Endothelial cell of umbilical vein (primary cell): ENCODE measurements at regions not wholly inside any gene's neighbourhood (a gene's known extent, or its start where the extent isn't known, plus 50 kb on each side); places are given as distances from the start of the nearest gene placed in this dataset.

Experiments
- BruUV-seq: library from RNA; stranded (reverse); fragments of 400-500 nt; replicated peaks from 2 replicates; lab custom pipeline; 2021; lab: Mats Ljungman, UMichigan
- CTCF ChIA-PET: fragments of 300-600, 350-600 bp; sonication (Branson Sonifier 250); formaldehyde crosslinking; loops from one replicate; lab custom pipeline; 2021; ENCODE audit warnings: antibody characterized with exemption, inconsistent platforms; lab: Charles Lee
- POLR2A ChIA-PET: fragments of 300-600, 350-600 bp; sonication (Branson Sonifier 250); formaldehyde crosslinking; loops from one replicate; lab custom pipeline; 2021; ENCODE audit warnings: antibody characterized with exemption, inconsistent platforms; lab: Charles Lee
- DNase-seq: peaks from one replicate; pipeline ENCODE4 v3.0.0-alpha.2; 2011; ENCODE audit warnings: low read depth, low spot score
- FAIRE-seq: peaks from 2 replicates; lab custom pipeline; 2011; peaks lifted over from hg19 to GRCh38; lab: Jason Lieb, UNC
- H2AFZ ChIP-seq: 2 replicates; pipeline ENCODE4 v1.6.0; 2012; ENCODE audit warnings: low read depth, low read length, control low read depth, inconsistent platforms
- H3K27ac ChIP-seq: 2 replicates; pipeline ENCODE4 v1.5.1; 2011; ENCODE audit warnings: low read depth, mild to moderate bottlenecking, control low read depth, low read length, moderate library complexity; ENCODE audit not compliant: insufficient read depth
- H3K27me3 ChIP-seq, 2 experiments: 2 replicates each; pipeline versions ENCODE4 v1.6.0 to v1.6.1; 2011; ENCODE audit warnings: low read length in 2 of 2, mixed read lengths in 1 of 2; ENCODE audit not compliant: control insufficient read depth in 2 of 2, insufficient read depth in 2 of 2
- H3K36me3 ChIP-seq, 2 experiments: 2 replicates in 1 of 2; 3 replicates in 1 of 2; pipeline ENCODE4 v1.5.1; 2011; ENCODE audit warnings: low read length in 2 of 2, mild to moderate bottlenecking in 1 of 2, moderate library complexity in 1 of 2; ENCODE audit not compliant: control insufficient read depth in 2 of 2, insufficient read depth in 2 of 2; ENCODE audit errors: extremely low read depth in 1 of 2
- H3K4me1 ChIP-seq: 3 replicates; pipeline ENCODE4 v1.5.1; 2011; ENCODE audit warnings: mild to moderate bottlenecking, low read length; ENCODE audit not compliant: control insufficient read depth, insufficient read depth; ENCODE audit errors: extremely low read depth
- H3K4me2 ChIP-seq: 2 replicates; pipeline ENCODE4 v1.6.1; 2011; ENCODE audit warnings: low read length, control low read depth, mixed read lengths; ENCODE audit not compliant: insufficient read depth
- H3K4me3 ChIP-seq, 3 experiments: fragments of 200-600 bp in 1 of 3; sonication (generic), shearing (Covaris generic) in 1 of 3; replicated peaks in 1 of 3; 2 replicates each; pipeline ENCODE4 v1.5.1; 2011 to 2016; ENCODE audit warnings: control low read depth in 3 of 3, low read length in 3 of 3, mild to moderate bottlenecking in 2 of 3, inconsistent platforms in 1 of 3, low read depth in 1 of 3, moderate library complexity in 1 of 3; ENCODE audit not compliant: insufficient read depth in 1 of 3
- H3K79me2 ChIP-seq: 2 replicates; pipeline ENCODE4 v1.6.0; 2012; ENCODE audit warnings: low read length, inconsistent platforms; ENCODE audit not compliant: control insufficient read depth, insufficient read depth
- H3K9ac ChIP-seq: replicated peaks from 2 replicates; pipeline ENCODE3; 2011; ENCODE audit warnings: low read length, control low read depth; ENCODE audit not compliant: insufficient read depth; ENCODE audit errors: extremely low read depth
- H3K9me1 ChIP-seq: replicated peaks from 3 replicates; pipeline ENCODE4 v1.6.0; 2011; ENCODE audit warnings: mild to moderate bottlenecking, low read length; ENCODE audit not compliant: control insufficient read depth, insufficient read depth; ENCODE audit errors: extremely low read depth
- H3K9me3 ChIP-seq: replicated peaks from 2 replicates; pipeline ENCODE4 v1.5.1; 2012; ENCODE audit warnings: low read length, inconsistent platforms; ENCODE audit not compliant: control insufficient read depth, insufficient read depth
- H4K20me1 ChIP-seq: replicated peaks from 2 replicates; pipeline ENCODE3; 2011; ENCODE audit warnings: mild to moderate bottlenecking, low read length; ENCODE audit not compliant: control insufficient read depth, insufficient read depth; ENCODE audit errors: extremely low read depth
- CTCF ChIP-seq, 2 donors: IDR thresholded peaks; 1 replicate in 1 of 2; 2 replicates in 1 of 2; pipeline ENCODE4 v1.5.1; 2011; ENCODE audit warnings: low read length in 2 of 2, mild to moderate bottlenecking in 2 of 2, moderate library complexity in 2 of 2, control low read depth in 1 of 2, inconsistent platforms in 1 of 2, low read depth in 1 of 2; ENCODE audit not compliant: insufficient read depth in 1 of 2; ENCODE audit errors: extremely low read depth in 1 of 2
- EZH2 ChIP-seq: IDR thresholded peaks from 2 replicates; pipeline ENCODE4 v1.6.1; 2012; ENCODE audit warnings: borderline replicate concordance, low read depth, mild to moderate bottlenecking, moderate library complexity, low read length, inconsistent platforms; ENCODE audit not compliant: severe bottlenecking
- FOS ChIP-seq: IDR thresholded peaks from 2 replicates; pipeline ENCODE4 v1.6.1; 2011; ENCODE audit warnings: mild to moderate bottlenecking, low read length, moderate library complexity, borderline replicate concordance; ENCODE audit not compliant: insufficient read depth
- GATA2 ChIP-seq: IDR thresholded peaks from 2 replicates; pipeline ENCODE4 v1.7.0; 2011; ENCODE audit warnings: low read depth, mild to moderate bottlenecking, moderate library complexity, mixed read lengths, low read length; ENCODE audit not compliant: insufficient read length, insufficient read depth
- JUN ChIP-seq: IDR thresholded peaks from 2 replicates; pipeline ENCODE4 v1.6.1; 2011; ENCODE audit warnings: borderline replicate concordance, low read depth; ENCODE audit not compliant: insufficient read length, insufficient read depth
- MAX ChIP-seq: IDR thresholded peaks from 2 replicates; pipeline ENCODE4 v1.6.1; 2011; ENCODE audit not compliant: insufficient read depth, insufficient read length
- MYC ChIP-seq: IDR thresholded peaks from one replicate; pipeline ENCODE4 v1.6.1; 2011; ENCODE audit warnings: mild to moderate bottlenecking, low read depth, low read length
- POLR2A ChIP-seq: IDR thresholded peaks from 2 replicates; pipeline ENCODE4 v1.6.1; 2012; ENCODE audit warnings: low read depth, mild to moderate bottlenecking, control low read depth, low read length
- POLR2AphosphoS5 ChIP-seq: IDR thresholded peaks from 2 replicates; pipeline ENCODE4 v1.6.1; 2012; ENCODE audit warnings: low read depth, mild to moderate bottlenecking, control low read depth, low read length, moderate library complexity; ENCODE audit not compliant: insufficient read depth
- dilution Hi-C: fragments of 300-500 bp; cut with MboI; formaldehyde crosslinking; loops from one replicate; pipeline ENCODE4 v1.15.0; 2019; ENCODE audit warnings: low sequenced_read_pairs; ENCODE audit not compliant: extremely low pct_ligation_motif_present
- intact Hi-C: fragments of 100-400 bp; cut with micrococcal nuclease; formaldehyde crosslinking; loops from one replicate; pipeline ENCODE4 v1.10.0; 2022

- FAIRE-seq = no peak
- H3K9me1 ChIP-seq = no peaks in the 10 kb centered on the region
- intact Hi-C loops = no loop called here
These were observed 426.4 kb downstream of the SLITRK5 start for GRCh38 chr13:88097541-88097940.

More at GRCh38 chr13:88097541-88097940, 426.4 kb downstream of the SLITRK5 start:
- peaks cover 2% of the 10 kb centered on the region for H3K9me3 ChIP-seq
- POLR2A ChIA-PET = no interaction called here
- dilution Hi-C loops = no loop called here
- H3K4me3 ChIP-seq = no peak overlapping the region
- H3K9ac ChIP-seq = no peak overlapping the region
- H4K20me1 ChIP-seq = no peaks in the 10 kb centered on the region
- H2AFZ ChIP-seq = no peak overlapping the region
- no peak overlapping the region for H3K27ac ChIP-seq
- no peaks in the 10 kb centered on the region for H3K36me3 ChIP-seq
- no peaks in the 10 kb centered on the region for H3K4me1 ChIP-seq
- H3K27me3 ChIP-seq = no peaks in the 10 kb centered on the region
- BruUV-seq = no TSS peak
- DNase-seq = no peak
- H3K4me2 ChIP-seq = no peak overlapping the region
- no peak for TF ChIP-seq GATA2
- no peak for TF ChIP-seq MYC
- TF ChIP-seq MAX = no peak
- no peak for TF ChIP-seq CTCF (IDR thresholded peaks at IDR 0.05; ENCODE audit: extremely low read depth in 1 of 2, insufficient read depth in 1 of 2, low read depth in 1 of 2, low read length in 2 of 2)
- TF ChIP-seq POLR2A = no peak
- TF ChIP-seq EZH2 = no peak
- no peak for TF ChIP-seq POLR2AphosphoS5
- TF ChIP-seq FOS = no peak
- TF ChIP-seq JUN = no peak
- CTCF ChIA-PET = no interaction called here
- H3K79me2 ChIP-seq = no peaks in the 10 kb centered on the region
